OCI-M2 (cell line): ENCODE measurements at regions not wholly inside any gene's neighbourhood (a gene's known extent, or its start where the extent isn't known, plus 50 kb on each side); places are given as distances from the start of the nearest gene placed in this dataset.
A peak's percentile ranks its signal among the peaks of the same experiment; 100 is the strongest.
"Not testable (repeated sequence)": the region's sequence is repeated elsewhere in the genome, so short reads cannot be mapped to it uniquely, and the experiment has no call there.

ENCODE experiments used
- DNase-seq: peaks from one replicate; lab custom pipeline; 2025; ENCODE audit not compliant: unreplicated experiment; lab: John Stamatoyannopoulos, UW

- no peak for DNase-seq
Measured at GRCh38 chr10:21293518-21294356, 231.7 kb downstream of the SKIDA1 start.

DNA sequence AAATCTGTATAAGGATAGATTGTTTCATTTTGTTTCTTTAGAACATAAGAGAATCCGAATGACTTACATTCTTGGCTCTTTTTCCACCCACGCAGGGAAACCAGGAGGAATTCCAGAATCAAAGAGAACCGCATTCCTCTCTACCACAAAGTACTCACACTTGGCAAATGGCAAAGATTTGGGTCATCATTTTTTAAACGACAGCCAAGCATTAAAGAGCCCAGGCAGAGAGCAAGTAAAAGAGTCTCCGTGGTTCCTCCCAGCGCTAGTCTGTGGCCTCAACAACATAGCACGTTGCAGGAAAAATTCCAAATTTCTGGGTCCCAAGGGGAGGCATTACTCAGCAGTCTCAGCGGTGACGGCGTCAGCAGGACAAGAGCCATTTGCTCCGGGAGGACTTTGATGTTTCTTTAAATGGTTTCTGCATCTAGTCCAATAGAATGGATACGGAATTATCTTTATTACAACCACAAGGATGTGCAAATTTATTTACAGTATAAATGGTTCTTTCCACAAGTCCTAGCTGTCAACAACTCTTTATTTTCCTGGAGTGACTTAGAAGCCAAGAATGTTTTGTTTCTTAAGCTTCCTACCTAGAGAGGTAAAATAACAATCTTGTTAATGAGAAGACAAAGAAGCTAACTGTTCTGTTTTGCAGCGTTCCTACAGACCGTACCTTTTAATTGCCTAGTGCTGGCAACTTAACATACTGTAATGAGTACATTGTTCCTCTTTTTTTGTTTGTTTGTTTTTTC is 232.5 kb downstream of the SKIDA1 start:
- no peak for DNase-seq

DNA sequence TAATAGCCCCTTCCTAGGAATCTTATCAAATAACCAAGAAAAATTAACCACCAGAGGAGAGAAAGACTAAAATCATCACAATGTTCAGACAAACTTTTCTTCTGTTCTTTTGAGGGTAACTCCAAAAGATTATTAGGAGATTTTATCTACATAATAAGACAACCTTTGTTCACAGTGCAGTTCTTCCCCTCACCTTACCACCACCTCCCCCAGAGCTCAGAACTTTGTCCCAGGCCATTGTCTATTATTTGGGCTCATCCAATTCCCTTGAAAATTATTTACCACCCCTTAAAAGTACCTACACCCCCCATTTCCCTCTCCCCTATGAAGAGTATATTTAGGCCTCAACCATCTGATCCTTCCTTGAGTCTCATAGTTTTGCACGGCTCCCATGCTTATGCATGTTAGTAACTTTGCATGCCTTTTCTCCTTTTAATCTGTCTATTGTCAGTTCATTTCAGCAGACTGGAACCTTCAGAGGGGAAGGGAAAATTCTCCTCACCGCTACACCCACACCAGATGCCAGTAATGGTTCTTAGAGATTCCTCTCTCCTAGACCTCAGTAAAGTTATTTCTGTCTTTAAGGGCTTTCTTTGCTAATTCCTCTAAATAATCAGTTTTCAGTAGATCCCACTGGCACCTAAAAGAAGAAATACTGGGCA is 234.9 kb downstream of the SKIDA1 start:
- no peak for DNase-seq

GRCh38 chr10:21289961-21290360 is 235.5 kb downstream of the SKIDA1 start:
- no peak for DNase-seq

DNA sequence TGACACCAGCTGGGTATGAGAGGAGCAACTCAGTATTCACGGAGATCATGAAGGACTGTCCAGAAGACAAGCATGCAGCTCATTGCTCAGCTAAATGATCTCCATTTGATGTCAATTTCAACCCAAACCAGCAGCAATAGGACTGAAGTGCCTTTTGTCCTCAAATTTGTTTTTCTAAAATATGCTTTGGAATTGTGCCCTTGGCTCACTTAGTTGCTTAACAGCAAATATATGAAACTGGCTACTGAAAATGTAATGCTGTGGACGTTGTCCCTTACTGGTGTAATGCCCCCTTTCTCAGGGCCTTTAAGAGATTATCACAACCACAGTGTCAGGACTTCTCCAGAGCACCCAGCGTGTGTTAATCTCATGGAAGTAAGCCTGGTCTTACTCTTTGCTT is 236.2 kb downstream of the SKIDA1 start:
- no peak for DNase-seq

DNA sequence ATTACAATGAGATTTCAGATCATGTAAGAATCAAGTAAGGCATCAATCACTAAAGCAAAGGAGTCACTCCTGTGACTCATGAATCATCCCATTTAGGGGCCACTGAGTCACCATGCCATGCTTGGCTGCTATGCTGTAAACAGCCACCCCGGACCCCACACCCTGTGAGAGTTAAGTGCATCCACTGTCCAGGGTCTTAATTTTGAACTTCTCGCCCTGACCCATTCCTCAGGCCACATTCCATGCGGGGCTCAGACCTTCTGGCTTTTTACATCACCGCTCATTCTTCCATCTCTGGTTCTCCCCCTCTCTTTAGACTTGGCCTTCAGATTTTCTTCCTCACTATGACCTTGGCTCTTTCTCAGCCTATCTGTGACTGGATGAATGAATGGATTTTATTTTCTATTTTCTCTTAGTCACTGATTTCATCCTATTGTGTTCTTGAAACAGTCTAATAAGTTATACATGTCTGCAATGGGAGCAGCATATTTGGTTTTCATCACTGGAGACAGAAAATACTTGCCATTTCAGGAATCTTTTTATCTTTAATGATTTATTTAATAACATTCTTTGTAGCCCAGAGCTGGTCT is 239.6 kb downstream of the SKIDA1 start:
- DNase-seq: no peak

- DNase-seq: no peak
Measured at GRCh38 chr10:21285207-21285606, 240.3 kb downstream of the SKIDA1 start.

GRCh38 chr10:21284301-21284700 is 241.2 kb downstream of the SKIDA1 start:
- no peak for DNase-seq

DNA sequence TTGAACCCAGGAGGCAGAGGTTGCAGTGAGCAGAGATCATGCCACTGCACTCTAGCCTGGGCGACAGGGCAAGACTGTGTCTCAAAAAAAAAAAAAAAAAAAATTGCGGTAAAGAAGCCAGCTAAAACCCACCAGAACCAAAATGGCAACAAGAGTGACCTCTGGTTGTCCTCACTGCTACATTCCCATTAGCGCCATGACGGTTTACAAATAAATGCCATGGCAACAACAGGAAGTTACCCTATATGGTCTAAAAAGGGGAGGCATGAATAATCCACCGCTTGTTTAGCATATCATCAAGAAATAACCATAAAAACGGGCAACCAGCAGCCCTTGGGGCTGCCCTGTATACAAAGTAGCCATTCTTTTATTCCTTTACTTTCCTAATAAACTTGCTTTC is 242.4 kb downstream of the SKIDA1 start:
- not testable (repeated sequence) for DNase-seq

- no peak for DNase-seq
Measured at GRCh38 chr10:21281765-21282484, 243.6 kb downstream of the SKIDA1 start.

DNA sequence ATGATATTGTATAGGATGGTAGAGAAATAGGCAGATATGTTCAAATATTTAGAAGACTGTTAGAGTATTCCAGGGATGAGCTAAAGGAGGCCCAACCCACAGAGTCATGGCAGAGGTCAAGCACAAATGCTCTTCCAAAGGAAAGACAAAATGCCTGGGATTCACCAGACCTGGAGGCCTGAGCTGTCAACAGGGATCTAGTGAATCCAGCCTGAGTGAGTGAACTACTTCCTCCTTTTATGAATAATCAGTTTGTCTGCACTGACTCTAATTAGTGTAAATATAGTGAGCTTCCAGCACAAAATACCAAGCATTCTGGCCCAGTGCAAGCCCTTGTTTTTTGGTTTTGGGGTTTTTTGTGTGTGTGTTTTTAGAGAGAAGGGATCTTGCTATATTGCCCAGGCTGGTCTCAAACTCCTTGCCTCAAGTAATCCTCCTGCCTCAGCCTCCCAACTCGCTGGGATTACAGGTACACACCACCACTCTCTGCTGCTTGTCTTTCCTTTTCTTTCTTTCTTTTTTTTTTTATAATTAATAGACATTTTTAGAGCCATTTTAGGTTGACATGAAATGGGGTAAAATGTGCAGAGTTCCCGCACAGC is 244.4 kb downstream of the SKIDA1 start:
- DNase-seq: no peak

- DNase-seq: no peak
Measured at GRCh38 chr10:21280037-21280436, 245.4 kb downstream of the SKIDA1 start.

GRCh38 chr10:21279217-21279575 is 246.3 kb downstream of the SKIDA1 start:
- DNase-seq: no peak

DNA sequence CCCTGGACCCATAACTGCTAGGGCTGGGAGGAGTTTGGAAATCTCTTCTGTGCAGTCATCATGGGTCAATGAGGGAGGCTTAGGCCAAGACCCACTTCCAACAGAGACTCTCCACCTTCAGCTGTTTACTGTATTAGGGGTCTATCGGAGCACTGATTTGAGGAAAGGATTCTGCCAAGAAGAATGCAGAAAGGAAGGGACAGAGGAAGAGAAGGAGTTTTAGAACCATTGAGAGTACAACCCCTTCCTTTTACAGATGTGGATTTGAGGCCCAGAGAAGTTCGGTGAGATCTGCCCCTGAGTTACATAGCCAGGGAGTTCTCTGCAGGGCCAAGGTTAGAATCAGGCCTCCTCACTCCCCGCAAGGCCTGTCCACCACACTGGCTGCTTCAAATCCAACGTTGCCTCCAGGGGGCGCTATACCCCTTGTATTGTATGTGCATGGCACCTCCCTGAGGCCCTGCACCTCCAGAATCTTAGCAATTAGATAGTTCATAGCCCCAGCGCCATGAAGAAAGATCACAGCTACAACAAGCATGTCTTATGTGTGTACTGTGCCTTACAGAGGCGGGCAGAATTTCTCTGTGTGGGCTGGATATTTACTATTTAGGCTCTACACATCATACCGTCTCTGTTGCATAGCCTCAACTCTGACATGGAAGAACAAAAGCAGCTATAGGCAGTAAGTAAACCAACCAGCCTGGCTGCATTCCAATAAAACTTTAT is 246.8 kb downstream of the SKIDA1 start:
- DNase-seq: peak; percentile 3

DNA sequence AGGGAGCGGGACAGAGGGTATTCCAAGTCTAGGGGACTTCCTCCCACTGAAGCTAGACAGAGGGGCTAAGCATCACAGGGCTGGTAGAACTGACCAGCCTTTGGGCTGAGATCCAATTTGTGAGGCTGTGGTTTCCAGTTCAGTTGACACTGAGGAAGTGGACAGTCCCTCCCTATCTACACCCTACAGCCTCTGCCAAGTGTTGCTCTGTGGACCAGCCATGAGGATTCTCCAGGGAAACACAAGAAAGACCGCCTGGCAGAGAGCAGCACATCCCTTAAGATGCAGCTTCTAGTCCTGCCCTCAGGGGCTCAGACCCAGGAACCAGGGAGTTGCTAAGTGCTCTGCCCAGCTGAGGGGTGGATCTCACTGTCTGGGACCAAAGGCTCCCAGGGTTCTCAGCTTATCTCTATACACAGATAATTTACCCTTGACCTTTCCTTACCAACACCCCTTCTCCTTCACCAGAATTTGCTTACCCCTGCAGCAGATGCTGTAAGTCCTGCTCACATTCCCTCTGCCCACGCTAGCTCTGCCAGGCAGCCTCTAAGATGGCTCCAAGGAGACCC is 252.0 kb downstream of the SKIDA1 start:
- DNase-seq: no peak

GRCh38 chr10:21272643-21273399 is 252.7 kb downstream of the SKIDA1 start:
- no peak for DNase-seq

- DNase-seq: no peak
Measured at GRCh38 chr10:21270976-21271375, 254.5 kb downstream of the SKIDA1 start.

DNA sequence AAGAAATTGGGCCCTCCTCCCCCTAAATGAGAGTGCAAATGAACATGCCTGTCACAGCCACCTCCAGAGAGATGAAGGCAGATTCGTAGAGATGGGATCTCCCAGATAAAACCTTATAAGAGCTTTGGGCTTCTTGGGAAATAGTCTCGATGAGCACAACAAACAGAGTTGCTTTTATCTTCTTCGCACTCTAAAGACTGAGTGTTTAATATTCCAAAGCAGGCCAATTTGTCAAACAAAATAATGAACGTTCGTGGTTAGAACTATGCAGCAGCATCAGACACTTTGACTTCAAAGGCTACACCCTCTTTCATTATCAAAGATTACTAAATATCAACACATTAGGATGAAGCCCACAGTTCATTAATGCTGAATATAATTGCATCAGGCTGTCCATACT is 256.2 kb downstream of the SKIDA1 start:
- no peak for DNase-seq

DNA sequence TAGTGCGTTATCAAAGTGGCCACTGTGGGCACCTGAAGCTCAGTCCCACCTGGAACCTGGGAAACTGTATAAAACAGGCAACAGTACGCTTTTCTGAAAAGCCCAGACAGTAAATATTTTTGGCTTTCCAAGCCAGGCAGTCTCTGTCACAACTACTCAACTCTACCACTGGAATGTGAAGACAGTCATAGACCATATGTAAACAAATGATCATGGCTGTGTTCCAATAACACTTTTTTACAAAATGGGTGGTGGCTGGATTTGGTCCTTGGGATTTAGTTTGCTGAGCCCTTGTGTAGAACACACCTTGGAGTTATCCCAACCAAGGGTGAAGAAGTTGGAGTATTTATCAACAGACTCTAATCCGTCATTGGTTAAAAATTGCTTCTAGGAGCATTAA is 259.9 kb downstream of the SKIDA1 start:
- no peak for DNase-seq
